ENCODE measurements at regions not wholly inside any gene's neighbourhood (a gene's known extent, or its start where the extent isn't known, plus 50 kb on each side); places are given as distances from the start of the nearest gene placed in this dataset.

DNA sequence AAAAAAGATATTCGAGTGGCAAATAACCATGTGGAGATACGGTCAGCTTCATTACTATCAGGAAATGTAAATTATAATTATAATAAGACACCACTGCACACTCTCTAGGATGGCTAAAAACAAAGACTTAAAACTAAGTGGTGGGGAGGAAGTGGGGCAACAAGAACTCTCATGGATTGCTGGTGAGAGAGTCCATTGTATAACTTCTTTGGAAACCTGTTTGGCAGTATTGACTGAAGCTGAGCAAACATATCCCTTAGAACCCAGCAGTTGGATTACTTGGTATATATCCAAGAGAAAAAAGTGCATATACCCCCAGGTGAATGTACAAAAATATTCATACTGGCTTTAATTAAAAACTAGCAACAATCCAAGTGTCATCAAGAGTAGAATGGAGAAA, 133.7 kb upstream of the CTBP2 start:
- H3K27ac ChIP-seq (ENCODE audit: low read length) = no peak overlapping the region
- Mint-ChIP-seq H3K36me3 (no peaks in the 10 kb centered on the region), H3K27ac (no peak overlapping the region), H3K4me1 (no peaks in the 10 kb centered on the region), H3K9me3 (no peaks in the 10 kb centered on the region), H3K27me3 (ENCODE audit: low read depth in 2 of 2) (peaks cover 37 to 60% of the 10 kb centered on the region in 2 donors), H3K4me3 (no peak overlapping the region)
- H3K36me3 ChIP-seq (ENCODE audit: control insufficient read depth, insufficient read depth, low read length) = no peaks in the 10 kb centered on the region
- no peaks in the 10 kb centered on the region for H3K9me3 ChIP-seq (ENCODE audit: control insufficient read depth, insufficient read depth, low read length)
- no CpG with 5 or more reads among the region's 2 CpGs for WGBS (ENCODE audit: insufficient coverage)
- DNase-seq (no peak), ATAC-seq (no peak)
- H3K27me3 ChIP-seq (ENCODE audit: control insufficient read depth, insufficient read depth, low read length) = no peaks in the 10 kb centered on the region
- TF ChIP-seq, protein P1, sequence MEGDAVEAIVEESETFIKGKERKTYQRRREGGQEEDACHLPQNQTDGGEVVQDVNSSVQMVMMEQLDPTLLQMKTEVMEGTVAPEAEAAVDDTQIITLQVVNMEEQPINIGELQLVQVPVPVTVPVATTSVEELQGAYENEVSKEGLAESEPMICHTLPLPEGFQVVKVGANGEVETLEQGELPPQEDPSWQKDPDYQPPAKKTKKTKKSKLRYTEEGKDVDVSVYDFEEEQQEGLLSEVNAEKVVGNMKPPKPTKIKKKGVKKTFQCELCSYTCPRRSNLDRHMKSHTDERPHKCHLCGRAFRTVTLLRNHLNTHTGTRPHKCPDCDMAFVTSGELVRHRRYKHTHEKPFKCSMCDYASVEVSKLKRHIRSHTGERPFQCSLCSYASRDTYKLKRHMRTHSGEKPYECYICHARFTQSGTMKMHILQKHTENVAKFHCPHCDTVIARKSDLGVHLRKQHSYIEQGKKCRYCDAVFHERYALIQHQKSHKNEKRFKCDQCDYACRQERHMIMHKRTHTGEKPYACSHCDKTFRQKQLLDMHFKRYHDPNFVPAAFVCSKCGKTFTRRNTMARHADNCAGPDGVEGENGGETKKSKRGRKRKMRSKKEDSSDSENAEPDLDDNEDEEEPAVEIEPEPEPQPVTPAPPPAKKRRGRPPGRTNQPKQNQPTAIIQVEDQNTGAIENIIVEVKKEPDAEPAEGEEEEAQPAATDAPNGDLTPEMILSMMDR (IDR thresholded peaks at IDR 0.05) = no peak
- no peaks in the 10 kb centered on the region for H3K4me1 ChIP-seq (ENCODE audit: control insufficient read depth, insufficient read depth, low read length)
- H3K4me3 ChIP-seq (ENCODE audit: low read length) = no peak overlapping the region
- intact Hi-C loops (cut with micrococcal nuclease) = no loop called here

DNA sequence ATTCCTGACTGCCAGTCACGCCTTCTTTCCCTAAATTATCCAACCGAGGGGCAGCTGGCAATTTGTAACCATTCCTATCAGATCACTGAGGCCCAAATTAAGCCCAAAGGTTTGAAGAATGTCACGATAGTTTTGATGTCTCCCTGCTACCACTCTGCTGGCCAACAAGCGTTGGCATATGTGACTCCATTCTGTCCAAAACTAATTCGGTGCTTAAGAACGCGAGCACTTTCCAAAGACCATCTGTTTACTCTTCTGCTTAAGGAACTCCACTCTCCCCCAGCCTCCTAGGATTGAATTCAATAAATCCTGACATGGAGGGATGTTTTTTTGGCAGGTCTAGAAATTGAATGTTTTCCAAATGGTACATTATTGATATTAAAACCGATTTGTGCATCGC, 131.5 kb upstream of the CTBP2 start:
- Histone ChIP-seq H3K4me1 (ENCODE audit: control insufficient read depth, insufficient read depth, low read length) (no peaks in the 10 kb centered on the region), H3K27me3 (ENCODE audit: control insufficient read depth, insufficient read depth, low read length) (no peaks in the 10 kb centered on the region), H3K4me3 (ENCODE audit: low read length) (no peak overlapping the region), H3K9me3 (ENCODE audit: control insufficient read depth, insufficient read depth, low read length) (no peaks in the 10 kb centered on the region), H3K27ac (ENCODE audit: low read length) (no peak overlapping the region), H3K36me3 (ENCODE audit: control insufficient read depth, insufficient read depth, low read length) (no peaks in the 10 kb centered on the region)
- Mint-ChIP-seq H3K9me3 (no peaks in the 10 kb centered on the region), H3K4me3 (no peak overlapping the region), H3K36me3 (no peaks in the 10 kb centered on the region), H3K4me1 (no peaks in the 10 kb centered on the region), H3K27me3 (ENCODE audit: low read depth in 2 of 2) (peaks cover 46 to 75% of the 10 kb centered on the region in 2 donors), H3K27ac (no peak overlapping the region)
- TF ChIP-seq, protein P1 (IDR thresholded peaks at IDR 0.05) = no peak
- intact Hi-C loops (cut with micrococcal nuclease) = no loop called here
- WGBS (ENCODE audit: insufficient coverage) = 92% methylated on average over 9 of the region's 9 CpGs
- DNase-seq = no peak
- ATAC-seq = no peak

DNA sequence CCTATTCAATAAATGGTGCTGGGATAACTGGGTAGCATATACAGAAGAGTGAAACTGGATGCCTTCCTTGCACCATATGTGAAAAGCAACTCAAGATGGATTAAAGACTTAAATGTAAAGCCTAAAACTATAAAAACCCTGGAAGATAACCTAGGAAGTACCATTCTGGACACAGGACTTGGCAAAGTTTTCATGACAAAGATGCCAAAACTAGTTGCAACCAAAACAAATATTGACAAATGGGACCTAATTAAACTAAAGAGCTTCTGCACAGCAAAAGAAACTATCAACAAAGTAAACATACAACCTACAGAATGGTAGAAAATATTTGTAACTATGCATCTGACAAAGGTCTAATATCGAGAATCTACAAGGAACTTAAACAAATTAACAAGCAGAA, 129.1 kb upstream of the CTBP2 start:
- Histone ChIP-seq H3K4me3 (ENCODE audit: low read length) (no peak overlapping the region), H3K36me3 (ENCODE audit: control insufficient read depth, insufficient read depth, low read length) (no peaks in the 10 kb centered on the region), H3K9me3 (ENCODE audit: control insufficient read depth, insufficient read depth, low read length) (no peaks in the 10 kb centered on the region), H3K27me3 (ENCODE audit: control insufficient read depth, insufficient read depth, low read length) (no peaks in the 10 kb centered on the region), H3K27ac (ENCODE audit: low read length) (no peak overlapping the region), H3K4me1 (ENCODE audit: control insufficient read depth, insufficient read depth, low read length) (no peaks in the 10 kb centered on the region)
- Mint-ChIP-seq H3K9me3 (no peaks in the 10 kb centered on the region), H3K27ac (no peak overlapping the region), H3K4me3 (no peak overlapping the region), H3K36me3 (no peaks in the 10 kb centered on the region), H3K4me1 (peaks cover 0 to 3% of the 10 kb centered on the region in 2 donors), H3K27me3 (ENCODE audit: low read depth in 2 of 2) (peaks cover 42 to 70% of the 10 kb centered on the region in 2 donors)
- TF ChIP-seq, protein P1 (IDR thresholded peaks at IDR 0.05) = no peak
- WGBS (ENCODE audit: insufficient coverage) = 78% methylated on average over 1 of the region's 1 CpG
- no peak for ATAC-seq
- DNase-seq = no peak
- intact Hi-C loops (cut with micrococcal nuclease) = no loop called here

DNA sequence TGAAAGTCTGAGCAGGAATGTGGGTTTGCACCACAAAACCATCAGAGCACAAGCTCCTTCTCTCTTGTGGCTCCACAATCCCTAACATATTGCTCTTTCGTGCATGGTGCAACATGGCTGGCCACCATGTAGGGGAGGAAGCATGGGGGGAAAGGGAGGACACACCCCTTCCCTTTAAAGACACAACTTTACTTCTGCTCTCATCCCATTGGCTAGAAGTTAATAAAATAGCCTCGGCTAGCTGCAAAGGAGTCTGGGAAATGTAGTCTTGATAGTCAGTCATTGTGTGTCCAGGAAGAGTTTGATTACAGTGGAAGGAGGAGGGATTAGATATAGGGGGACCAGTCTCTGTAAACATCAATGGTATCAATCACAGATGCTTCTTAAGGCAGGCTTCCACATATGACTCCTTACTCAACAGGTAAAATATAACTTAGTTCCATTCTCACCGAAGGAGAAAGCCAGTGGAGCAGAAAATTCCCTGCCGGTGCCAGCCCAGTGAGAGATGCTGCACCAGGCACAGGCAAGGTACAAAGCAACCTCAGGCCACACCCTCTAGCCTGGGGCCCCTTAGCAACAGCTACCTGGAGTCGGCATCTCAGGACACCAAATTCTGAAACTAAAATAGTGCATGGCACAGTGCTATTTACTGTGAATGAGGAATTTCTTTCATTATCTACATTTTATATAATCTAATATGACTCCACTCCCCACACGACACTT, 124.7 kb upstream of the CTBP2 start:
- no peak overlapping the region for H3K27ac ChIP-seq (ENCODE audit: low read length)
- intact Hi-C loops (cut with micrococcal nuclease) = no loop called here
- no peaks in the 10 kb centered on the region for H3K4me1 ChIP-seq (ENCODE audit: control insufficient read depth, insufficient read depth, low read length)
- Mint-ChIP-seq H3K36me3 (no peaks in the 10 kb centered on the region), H3K4me3 (no peak overlapping the region), H3K27ac (no peak overlapping the region), H3K4me1 (peaks cover 5 to 11% of the 10 kb centered on the region in 2 donors), H3K27me3 (ENCODE audit: low read depth in 2 of 2) (peaks cover 40 to 54% of the 10 kb centered on the region in 2 donors), H3K9me3 (no peaks in the 10 kb centered on the region)
- WGBS (ENCODE audit: insufficient coverage) = 84% methylated on average over 4 of the region's 6 CpGs
- no peaks in the 10 kb centered on the region for H3K36me3 ChIP-seq (ENCODE audit: control insufficient read depth, insufficient read depth, low read length)
- ATAC-seq = no peak
- H3K4me3 ChIP-seq (ENCODE audit: low read length) = no peak overlapping the region
- no peak for DNase-seq
- no peaks in the 10 kb centered on the region for H3K9me3 ChIP-seq (ENCODE audit: control insufficient read depth, insufficient read depth, low read length)
- H3K27me3 ChIP-seq (ENCODE audit: control insufficient read depth, insufficient read depth, low read length) = no peaks in the 10 kb centered on the region
- TF ChIP-seq, protein P1 (IDR thresholded peaks at IDR 0.05) = no peak
